ENCODE measurements at regions not wholly inside any gene's neighbourhood (a gene's known extent, or its start where the extent isn't known, plus 50 kb on each side); places are given as distances from the start of the nearest gene placed in this dataset.

DNA sequence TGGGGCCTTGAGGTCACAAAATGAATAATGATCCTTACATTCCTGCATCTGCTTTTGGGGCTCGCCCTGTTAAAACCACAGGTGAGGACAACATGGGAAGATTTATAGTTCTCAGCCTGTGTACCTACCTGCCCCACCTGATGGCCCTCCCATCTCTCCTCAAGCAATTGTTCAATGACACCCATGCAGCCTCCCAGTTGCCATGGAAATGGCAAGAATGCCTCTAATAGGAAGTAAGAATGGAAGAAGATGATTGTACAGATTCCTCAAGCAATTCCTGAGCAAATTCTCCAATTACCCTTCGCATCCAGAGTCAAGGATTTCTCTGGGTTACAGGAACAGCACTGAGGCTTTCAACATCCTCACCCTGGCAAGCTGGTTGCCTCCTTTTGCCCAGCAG lies 78.6 kb upstream of the CCL2 start:
- TF ChIP-seq NR1H2 (CRISPR knock-in tag; IDR thresholded peaks at IDR 0.05; ENCODE audit: borderline replicate concordance, low read depth), result no peak
- TF ChIP-seq, protein P1, sequence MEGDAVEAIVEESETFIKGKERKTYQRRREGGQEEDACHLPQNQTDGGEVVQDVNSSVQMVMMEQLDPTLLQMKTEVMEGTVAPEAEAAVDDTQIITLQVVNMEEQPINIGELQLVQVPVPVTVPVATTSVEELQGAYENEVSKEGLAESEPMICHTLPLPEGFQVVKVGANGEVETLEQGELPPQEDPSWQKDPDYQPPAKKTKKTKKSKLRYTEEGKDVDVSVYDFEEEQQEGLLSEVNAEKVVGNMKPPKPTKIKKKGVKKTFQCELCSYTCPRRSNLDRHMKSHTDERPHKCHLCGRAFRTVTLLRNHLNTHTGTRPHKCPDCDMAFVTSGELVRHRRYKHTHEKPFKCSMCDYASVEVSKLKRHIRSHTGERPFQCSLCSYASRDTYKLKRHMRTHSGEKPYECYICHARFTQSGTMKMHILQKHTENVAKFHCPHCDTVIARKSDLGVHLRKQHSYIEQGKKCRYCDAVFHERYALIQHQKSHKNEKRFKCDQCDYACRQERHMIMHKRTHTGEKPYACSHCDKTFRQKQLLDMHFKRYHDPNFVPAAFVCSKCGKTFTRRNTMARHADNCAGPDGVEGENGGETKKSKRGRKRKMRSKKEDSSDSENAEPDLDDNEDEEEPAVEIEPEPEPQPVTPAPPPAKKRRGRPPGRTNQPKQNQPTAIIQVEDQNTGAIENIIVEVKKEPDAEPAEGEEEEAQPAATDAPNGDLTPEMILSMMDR (CRISPR knock-in tag; IDR thresholded peaks at IDR 0.05), result no peak
- no peak for TF ChIP-seq GABPB1 (CRISPR knock-in tag; IDR thresholded peaks at IDR 0.05)
- no peak for TF ChIP-seq BHLHE40 (IDR thresholded peaks at IDR 0.05; ENCODE audit: low read length)
- TF ChIP-seq KMT2B (CRISPR knock-in tag; IDR thresholded peaks at IDR 0.05), result no peak

Data from HepG2 (cell line).